Prostate gland (tissue), 2 donors: ENCODE measurements at regions not wholly inside any gene's neighbourhood (a gene's known extent, or its start where the extent isn't known, plus 50 kb on each side); places are given as distances from the start of the nearest gene placed in this dataset.

Experiments
- POLR2A ChIP-seq: fragments of 450-650 bp; IDR thresholded peaks from one replicate; pipeline ENCODE4 v1.6.1; 2016; ENCODE audit warnings: antibody characterized with exemption, mild to moderate bottlenecking
- POLR2AphosphoS5 ChIP-seq: sonication (generic); formaldehyde crosslinking; IDR thresholded peaks from one replicate; pipeline ENCODE4 v1.6.1; 2017; ENCODE audit warnings: antibody characterized with exemption
- TF ChIP-seq, protein P1 (sequence below), 4 experiments: fragments of 200-600 bp in 2 of 4; fragments of 450-650 bp in 2 of 4; sonication (generic) in 2 of 4; IDR thresholded peaks; 1 replicate in 3 of 4; 2 replicates in 1 of 4; pipeline ENCODE4 v1.5.1; 2016 to 2019; ENCODE audit warnings: antibody characterized with exemption in 4 of 4, mild to moderate bottlenecking in 2 of 4, moderate library complexity in 2 of 4

DNA sequence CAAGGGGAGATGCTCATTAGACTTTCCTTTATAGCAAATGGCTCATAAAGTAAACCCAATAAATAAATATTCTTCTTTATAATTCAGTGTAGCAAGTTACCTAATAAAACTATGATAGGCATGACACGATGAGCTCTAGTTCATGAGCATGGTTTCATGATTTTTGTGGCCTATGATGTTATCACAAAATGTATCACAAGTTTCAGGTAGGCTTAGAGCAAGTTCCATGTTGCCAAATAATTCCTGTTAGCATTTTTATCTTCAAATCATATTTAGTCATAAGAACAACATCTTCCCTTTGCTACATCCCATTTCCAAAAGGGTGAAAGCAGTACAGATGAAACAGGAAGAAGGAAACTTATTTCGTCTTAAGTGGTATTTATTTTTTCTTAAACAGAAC, 200.2 kb downstream of the ENC1 start:
- TF ChIP-seq, protein P1, sequence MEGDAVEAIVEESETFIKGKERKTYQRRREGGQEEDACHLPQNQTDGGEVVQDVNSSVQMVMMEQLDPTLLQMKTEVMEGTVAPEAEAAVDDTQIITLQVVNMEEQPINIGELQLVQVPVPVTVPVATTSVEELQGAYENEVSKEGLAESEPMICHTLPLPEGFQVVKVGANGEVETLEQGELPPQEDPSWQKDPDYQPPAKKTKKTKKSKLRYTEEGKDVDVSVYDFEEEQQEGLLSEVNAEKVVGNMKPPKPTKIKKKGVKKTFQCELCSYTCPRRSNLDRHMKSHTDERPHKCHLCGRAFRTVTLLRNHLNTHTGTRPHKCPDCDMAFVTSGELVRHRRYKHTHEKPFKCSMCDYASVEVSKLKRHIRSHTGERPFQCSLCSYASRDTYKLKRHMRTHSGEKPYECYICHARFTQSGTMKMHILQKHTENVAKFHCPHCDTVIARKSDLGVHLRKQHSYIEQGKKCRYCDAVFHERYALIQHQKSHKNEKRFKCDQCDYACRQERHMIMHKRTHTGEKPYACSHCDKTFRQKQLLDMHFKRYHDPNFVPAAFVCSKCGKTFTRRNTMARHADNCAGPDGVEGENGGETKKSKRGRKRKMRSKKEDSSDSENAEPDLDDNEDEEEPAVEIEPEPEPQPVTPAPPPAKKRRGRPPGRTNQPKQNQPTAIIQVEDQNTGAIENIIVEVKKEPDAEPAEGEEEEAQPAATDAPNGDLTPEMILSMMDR (IDR thresholded peaks at IDR 0.05), result no peak
- TF ChIP-seq POLR2AphosphoS5 (no peak), POLR2A (no peak)
